Lung (tissue), 11 donors: ENCODE measurements at regions not wholly inside any gene's neighbourhood (a gene's known extent, or its start where the extent isn't known, plus 50 kb on each side); places are given as distances from the start of the nearest gene placed in this dataset.

ENCODE experiments used
- ATAC-seq: fragments of 200-7000 bp; cut with Tn5 transposase; one replicate; pipeline ENCODE4 v1.9.1; 2020; ENCODE audit warnings: moderate number of reproducible peaks; ENCODE audit not compliant: insufficient read depth, low FRiP score
- DNase-seq, 3 donors: peaks; one replicate each; pipeline ENCODE4 v3.0.0-alpha.2; 2013 to 2017
- H3K27ac ChIP-seq, 2 donors: one replicate each; pipeline ENCODE4 v1.5.1; 2013; ENCODE audit warnings: mild to moderate bottlenecking in 2 of 2, moderate library complexity in 2 of 2, control low read depth in 1 of 2, inconsistent platforms in 1 of 2, low read depth in 1 of 2, low read length in 1 of 2
- H3K27me3 ChIP-seq, 3 donors: one replicate each; pipeline ENCODE4 v1.5.1; 2013; ENCODE audit warnings: low read length in 2 of 3; ENCODE audit not compliant: control insufficient read depth in 3 of 3, insufficient read depth in 3 of 3
- H3K36me3 ChIP-seq, 4 donors: one replicate each; pipeline ENCODE4 v1.5.1; 2013; ENCODE audit warnings: low read length in 4 of 4, mild to moderate bottlenecking in 1 of 4, moderate library complexity in 1 of 4; ENCODE audit not compliant: control insufficient read depth in 4 of 4, insufficient read depth in 4 of 4
- H3K4me1 ChIP-seq, 5 donors: one replicate each; pipeline ENCODE4 v1.5.1; 2013; ENCODE audit warnings: low read length in 5 of 5, mild to moderate bottlenecking in 2 of 5, moderate library complexity in 1 of 5; ENCODE audit not compliant: control insufficient read depth in 5 of 5, insufficient read depth in 5 of 5
- H3K4me3 ChIP-seq: one replicate; pipeline ENCODE4 v1.5.1; 2013; ENCODE audit warnings: mild to moderate bottlenecking, control low read depth, moderate library complexity
- H3K9ac ChIP-seq, 2 donors: one replicate each; pipeline ENCODE4 v1.5.1; 2013; ENCODE audit warnings: low read length in 2 of 2, control low read depth in 1 of 2; ENCODE audit not compliant: insufficient read depth in 1 of 2
- H3K9me3 ChIP-seq, 4 donors: one replicate each; pipeline ENCODE4 v1.5.1; 2013; ENCODE audit warnings: low read length in 3 of 4, mild to moderate bottlenecking in 1 of 4, moderate library complexity in 1 of 4; ENCODE audit not compliant: control insufficient read depth in 4 of 4, insufficient read depth in 3 of 4
- whole genome bisulfite sequencing, 2 donors: extraction: QIAGEN DNeasy Blood & Tissue Kit; methylation state at CpG; one replicate each; pipeline ENCODE4 v1.1.7; 2013; 5-methylcytosine and 5-hydroxymethylcytosine counted together
- TF ChIP-seq, protein P1 (sequence below): IDR thresholded peaks from 2 replicates; pipeline ENCODE4 v1.5.1; 2012; ENCODE audit warnings: mild to moderate bottlenecking; ENCODE audit errors: control extremely low read depth, extremely low read depth
- donor health status: control.
- donor health status: control.
- donor health status: Bipolar disorder and iron deficiency.
- donor health status: healthy.
- donor health status: DM: yes; HTN: yes; CAD: no.

DNA sequence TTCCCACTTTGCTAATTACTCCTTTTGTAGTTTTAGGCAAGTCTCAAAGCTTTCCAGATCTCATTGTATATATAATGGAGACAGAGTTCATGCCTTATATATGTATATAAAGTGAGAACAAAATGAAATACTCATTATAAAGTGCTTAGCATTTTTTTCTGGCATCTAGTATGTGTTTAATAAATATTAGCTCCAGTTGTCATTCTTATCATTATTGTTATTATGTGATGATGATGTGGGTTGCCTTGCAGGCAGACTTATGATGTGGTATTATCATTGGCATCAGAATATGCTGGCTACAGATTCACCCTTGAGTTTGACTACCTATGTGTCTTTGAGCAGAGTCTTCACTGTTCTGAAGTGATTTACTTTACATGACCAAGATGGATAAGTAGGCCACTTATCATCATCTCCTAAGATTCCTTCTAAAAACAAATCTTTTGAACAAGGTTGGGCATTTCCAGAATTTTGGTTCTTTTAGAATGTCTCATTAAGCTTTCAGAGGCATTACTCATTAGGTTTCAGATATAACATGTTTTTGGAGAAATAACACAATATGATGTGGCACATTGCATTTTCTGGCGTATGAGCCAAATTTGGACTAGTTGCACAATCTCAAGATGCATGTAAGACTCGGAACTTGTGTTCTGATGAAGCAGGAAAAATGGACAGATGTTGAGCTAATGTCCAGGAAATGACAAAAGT, 145.6 kb upstream of the TNC start:
- DNase-seq (peak; percentile 71 to 96 (median 95)), ATAC-seq (no peak)
- 75 to 83% methylated on average over 2 of the region's 2 CpGs for WGBS, 2 donors

DNA sequence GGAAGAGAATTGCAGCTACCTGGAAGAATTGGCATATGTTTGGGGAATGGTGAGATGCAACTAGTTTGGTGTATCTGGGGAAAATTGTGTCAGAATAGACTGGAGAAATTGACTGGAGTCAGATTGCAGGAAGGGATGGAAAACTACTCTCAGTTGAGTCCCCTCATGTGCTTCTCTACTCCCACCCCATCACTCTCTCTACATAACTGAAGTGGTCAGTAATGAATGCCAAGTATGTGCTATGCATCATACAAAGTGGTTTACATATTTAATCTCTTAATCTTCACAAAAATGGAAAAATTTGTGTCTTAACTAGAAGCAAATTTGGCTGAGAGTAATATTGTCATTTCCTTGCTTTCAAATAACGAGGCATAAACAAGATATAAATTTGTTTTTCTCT, 146.4 kb upstream of the TNC start:
- H3K4me1 ChIP-seq, result peaks cover 0 to 53% (median 4%) of the 10 kb centered on the region in 5 donors
- DNase-seq, result peak in 2 of 3 donors; percentile 72 to 79

More for the DNA sequence above, 145.6 kb upstream of the TNC start:
- peaks cover 0 to 2% (median 0%) of the 10 kb centered on the region in 4 donors for H3K9me3 ChIP-seq
- H3K4me1 ChIP-seq, result peaks cover 0 to 53% (median 4%) of the 10 kb centered on the region in 5 donors
- no peak overlapping the region for H3K27ac ChIP-seq
- no peak overlapping the region for H3K4me3 ChIP-seq
- no peaks in the 10 kb centered on the region for H3K27me3 ChIP-seq
- TF ChIP-seq, protein P1, sequence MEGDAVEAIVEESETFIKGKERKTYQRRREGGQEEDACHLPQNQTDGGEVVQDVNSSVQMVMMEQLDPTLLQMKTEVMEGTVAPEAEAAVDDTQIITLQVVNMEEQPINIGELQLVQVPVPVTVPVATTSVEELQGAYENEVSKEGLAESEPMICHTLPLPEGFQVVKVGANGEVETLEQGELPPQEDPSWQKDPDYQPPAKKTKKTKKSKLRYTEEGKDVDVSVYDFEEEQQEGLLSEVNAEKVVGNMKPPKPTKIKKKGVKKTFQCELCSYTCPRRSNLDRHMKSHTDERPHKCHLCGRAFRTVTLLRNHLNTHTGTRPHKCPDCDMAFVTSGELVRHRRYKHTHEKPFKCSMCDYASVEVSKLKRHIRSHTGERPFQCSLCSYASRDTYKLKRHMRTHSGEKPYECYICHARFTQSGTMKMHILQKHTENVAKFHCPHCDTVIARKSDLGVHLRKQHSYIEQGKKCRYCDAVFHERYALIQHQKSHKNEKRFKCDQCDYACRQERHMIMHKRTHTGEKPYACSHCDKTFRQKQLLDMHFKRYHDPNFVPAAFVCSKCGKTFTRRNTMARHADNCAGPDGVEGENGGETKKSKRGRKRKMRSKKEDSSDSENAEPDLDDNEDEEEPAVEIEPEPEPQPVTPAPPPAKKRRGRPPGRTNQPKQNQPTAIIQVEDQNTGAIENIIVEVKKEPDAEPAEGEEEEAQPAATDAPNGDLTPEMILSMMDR, result no peak
- no peak overlapping the region for H3K9ac ChIP-seq
- no peaks in the 10 kb centered on the region for H3K36me3 ChIP-seq

DNA sequence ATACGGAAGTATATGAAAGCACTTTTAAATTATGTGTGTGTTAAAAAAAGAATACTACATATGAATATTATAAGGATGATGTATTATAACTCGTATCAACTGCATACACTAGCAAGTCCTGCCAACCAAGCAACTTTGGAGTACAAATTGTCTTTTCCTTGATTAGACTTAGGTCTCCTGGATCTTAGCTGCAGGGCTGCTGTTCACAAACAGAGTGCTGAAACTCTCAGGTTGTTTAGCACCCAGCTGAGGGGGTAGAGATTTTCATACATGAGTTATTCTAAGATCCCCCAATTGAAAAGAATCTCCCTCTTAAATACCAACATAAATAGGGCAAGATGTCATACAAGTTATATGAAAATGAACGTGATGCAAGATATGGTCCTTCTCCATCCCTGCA, 149.8 kb upstream of the TNC start:
- Histone ChIP-seq H3K4me3 (no peak overlapping the region), H3K9ac (no peak overlapping the region), H3K9me3 (peaks cover 0 to 2% (median 0%) of the 10 kb centered on the region in 4 donors), H3K27ac (no peak overlapping the region), H3K4me1 (peaks cover 0 to 39% (median 4%) of the 10 kb centered on the region in 5 donors), H3K27me3 (no peaks in the 10 kb centered on the region), H3K36me3 (no peaks in the 10 kb centered on the region)
- ATAC-seq, result no peak
- TF ChIP-seq, protein P1, result no peak
- WGBS, 2 donors, result 84% methylated on average over 3 of the region's 3 CpGs
- DNase-seq, result peak; percentile 19 to 67 (median 47)

More for the DNA sequence above, 146.4 kb upstream of the TNC start:
- WGBS, 2 donors, result 71 to 86% methylated on average over 1 of the region's 1 CpG
- Histone ChIP-seq H3K36me3 (no peaks in the 10 kb centered on the region), H3K4me3 (no peak overlapping the region), H3K27ac (no peak overlapping the region), H3K27me3 (no peaks in the 10 kb centered on the region), H3K9me3 (peaks cover 0 to 2% (median 0%) of the 10 kb centered on the region in 4 donors), H3K9ac (no peak overlapping the region)
- ATAC-seq, result no peak
- TF ChIP-seq, protein P1, result no peak
